Keratinocyte (primary cell): ENCODE measurements at regions not wholly inside any gene's neighbourhood (a gene's known extent, or its start where the extent isn't known, plus 50 kb on each side); places are given as distances from the start of the nearest gene placed in this dataset.

ENCODE experiments used
- DNase-seq: peaks from one replicate; pipeline ENCODE4 v3.0.0-alpha.2; 2011; ENCODE audit warnings: low read depth, missing footprints, low spot score
- FAIRE-seq: peaks from 2 replicates; lab custom pipeline; 2011; peaks lifted over from hg19 to GRCh38; lab: Jason Lieb, UNC
- H2AFZ ChIP-seq: 2 replicates; pipeline ENCODE4 v1.6.0; 2012; ENCODE audit warnings: low read length, control low read depth, inconsistent platforms; ENCODE audit not compliant: control insufficient read depth
- H3K27ac ChIP-seq: 2 replicates; pipeline ENCODE4 v1.5.1; 2011; ENCODE audit warnings: low read length; ENCODE audit not compliant: control insufficient read depth, insufficient read depth
- H3K27me3 ChIP-seq: 3 replicates; pipeline ENCODE4 v1.6.0; 2011; ENCODE audit warnings: low read length; ENCODE audit not compliant: control insufficient read depth, insufficient read depth; ENCODE audit errors: extremely low read depth
- H3K36me3 ChIP-seq, 2 experiments: 2 replicates in 1 of 2; 3 replicates in 1 of 2; pipeline ENCODE4 v1.5.1; 2011; ENCODE audit warnings: low read length in 2 of 2, mild to moderate bottlenecking in 1 of 2; ENCODE audit not compliant: control insufficient read depth in 2 of 2, insufficient read depth in 2 of 2; ENCODE audit errors: extremely low read depth in 1 of 2
- H3K4me1 ChIP-seq: 3 replicates; pipeline ENCODE4 v1.5.1; 2011; ENCODE audit warnings: low read length; ENCODE audit not compliant: control insufficient read depth, insufficient read depth; ENCODE audit errors: extremely low read depth
- H3K4me2 ChIP-seq: 3 replicates; pipeline ENCODE4 v1.6.0; 2011; ENCODE audit warnings: low read depth, low read length; ENCODE audit not compliant: control insufficient read depth, insufficient read depth; ENCODE audit errors: extremely low read depth
- H3K4me3 ChIP-seq, 3 experiments: fragments of 200-600 bp in 1 of 3; sonication (generic) in 1 of 3; 2 replicates in 2 of 3; 3 replicates in 1 of 3; pipeline ENCODE4 v1.5.1; 2011 to 2016; ENCODE audit warnings: low read length in 3 of 3, mild to moderate bottlenecking in 3 of 3, control low read depth in 2 of 3, inconsistent platforms in 1 of 3, low read depth in 1 of 3, mixed read lengths in 1 of 3, mixed run types in 1 of 3, moderate library complexity in 1 of 3; ENCODE audit not compliant: control insufficient read depth in 2 of 3, insufficient read depth in 2 of 3; ENCODE audit errors: extremely low read depth in 1 of 3
- H3K79me2 ChIP-seq: 2 replicates; pipeline ENCODE4 v1.6.0; 2012; ENCODE audit warnings: low read length; ENCODE audit not compliant: control insufficient read depth, insufficient read depth
- H3K9ac ChIP-seq: 3 replicates; pipeline ENCODE4 v1.6.0; 2011; ENCODE audit warnings: low read length; ENCODE audit not compliant: control insufficient read depth, insufficient read depth; ENCODE audit errors: extremely low read depth
- H3K9me1 ChIP-seq: 3 replicates; pipeline ENCODE4 v1.6.0; 2011; ENCODE audit warnings: low read length; ENCODE audit not compliant: control insufficient read depth, insufficient read depth; ENCODE audit errors: extremely low read depth
- H3K9me3 ChIP-seq: 2 replicates; pipeline ENCODE4 v1.5.1; 2012; ENCODE audit warnings: low read depth, low read length; ENCODE audit not compliant: control insufficient read depth
- H4K20me1 ChIP-seq: 3 replicates; pipeline ENCODE4 v1.6.0; 2011; ENCODE audit warnings: low read length; ENCODE audit not compliant: control insufficient read depth, insufficient read depth; ENCODE audit errors: extremely low read depth
- EZH2 ChIP-seq: IDR thresholded peaks from one replicate; pipeline ENCODE4 v1.6.1; 2012; ENCODE audit warnings: inconsistent platforms, mild to moderate bottlenecking, low read length, moderate library complexity
- dilution Hi-C: fragments of 300-500 bp; cut with MboI; formaldehyde crosslinking; loops from one replicate; pipeline ENCODE4 v1.7.0; 2020; ENCODE audit warnings: low sequenced_read_pairs; ENCODE audit not compliant: extremely low pct_ligation_motif_present
- TF ChIP-seq, protein P1 (sequence below), 3 experiments: IDR thresholded peaks in 1 of 3; conservative IDR thresholded peaks in 1 of 3; optimal IDR thresholded peaks in 1 of 3; 2 replicates in 2 of 3; 3 replicates in 1 of 3; pipeline versions ENCODE3 to v1.5.1; 2011; ENCODE audit warnings: low read length in 3 of 3, mild to moderate bottlenecking in 3 of 3, moderate library complexity in 2 of 3, control low read depth in 1 of 3, inconsistent platforms in 1 of 3; ENCODE audit not compliant: insufficient read depth in 2 of 3; ENCODE audit errors: extremely low read depth in 1 of 3

DNA sequence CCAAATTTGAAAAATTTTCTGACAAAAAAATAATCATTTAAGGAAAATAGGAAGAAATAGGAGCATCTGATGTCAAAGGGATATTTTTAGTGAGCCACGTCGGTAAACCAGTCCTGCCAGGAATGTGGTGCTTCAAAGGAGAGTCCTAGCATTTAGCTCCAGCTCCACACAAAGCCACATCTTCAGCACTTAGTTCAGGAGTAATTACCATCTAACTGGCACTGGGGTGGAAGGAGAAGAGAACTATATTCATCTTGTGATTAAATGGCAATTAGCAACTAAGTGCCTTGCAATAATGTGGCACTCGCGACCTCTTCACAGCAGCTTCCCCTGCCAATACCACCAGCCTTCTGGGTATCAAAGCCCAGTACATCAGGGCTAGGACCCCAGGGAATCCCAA, 409.1 kb downstream of the SETD4 start:
- no peak for TF ChIP-seq EZH2
- TF ChIP-seq, protein P1, sequence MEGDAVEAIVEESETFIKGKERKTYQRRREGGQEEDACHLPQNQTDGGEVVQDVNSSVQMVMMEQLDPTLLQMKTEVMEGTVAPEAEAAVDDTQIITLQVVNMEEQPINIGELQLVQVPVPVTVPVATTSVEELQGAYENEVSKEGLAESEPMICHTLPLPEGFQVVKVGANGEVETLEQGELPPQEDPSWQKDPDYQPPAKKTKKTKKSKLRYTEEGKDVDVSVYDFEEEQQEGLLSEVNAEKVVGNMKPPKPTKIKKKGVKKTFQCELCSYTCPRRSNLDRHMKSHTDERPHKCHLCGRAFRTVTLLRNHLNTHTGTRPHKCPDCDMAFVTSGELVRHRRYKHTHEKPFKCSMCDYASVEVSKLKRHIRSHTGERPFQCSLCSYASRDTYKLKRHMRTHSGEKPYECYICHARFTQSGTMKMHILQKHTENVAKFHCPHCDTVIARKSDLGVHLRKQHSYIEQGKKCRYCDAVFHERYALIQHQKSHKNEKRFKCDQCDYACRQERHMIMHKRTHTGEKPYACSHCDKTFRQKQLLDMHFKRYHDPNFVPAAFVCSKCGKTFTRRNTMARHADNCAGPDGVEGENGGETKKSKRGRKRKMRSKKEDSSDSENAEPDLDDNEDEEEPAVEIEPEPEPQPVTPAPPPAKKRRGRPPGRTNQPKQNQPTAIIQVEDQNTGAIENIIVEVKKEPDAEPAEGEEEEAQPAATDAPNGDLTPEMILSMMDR (optimal IDR thresholded peaks at IDR 0.05 in 1 of 3, IDR thresholded peaks at IDR 0.05 in 1 of 3, conservative IDR thresholded peaks at IDR 0.05 in 1 of 3; ENCODE audit: extremely low read depth in 1 of 3, insufficient read depth in 2 of 3, low read length in 3 of 3), result no peak
- H3K27me3 ChIP-seq, result no peaks in the 10 kb centered on the region
- no peak overlapping the region for H3K9ac ChIP-seq
- H3K79me2 ChIP-seq, result no peaks in the 10 kb centered on the region
- DNase-seq (no peak), FAIRE-seq (no peak)
- no peaks in the 10 kb centered on the region for H3K36me3 ChIP-seq
- no peak overlapping the region for H2AFZ ChIP-seq
- no peak overlapping the region for H3K4me3 ChIP-seq
- H3K4me2 ChIP-seq, result no peak overlapping the region
- no peaks in the 10 kb centered on the region for H3K9me3 ChIP-seq
- no peaks in the 10 kb centered on the region for H3K4me1 ChIP-seq
- H4K20me1 ChIP-seq, result no peaks in the 10 kb centered on the region
- H3K9me1 ChIP-seq, result no peaks in the 10 kb centered on the region
- no peak overlapping the region for H3K27ac ChIP-seq
- dilution Hi-C loops, result no loop called here

- Histone ChIP-seq H3K36me3 (no peaks in the 10 kb centered on the region), H3K4me3 (no peak overlapping the region), H2AFZ (no peak overlapping the region), H3K9ac (no peak overlapping the region), H4K20me1 (no peaks in the 10 kb centered on the region), H3K9me3 (no peaks in the 10 kb centered on the region), H3K4me1 (no peaks in the 10 kb centered on the region), H3K4me2 (no peak overlapping the region), H3K9me1 (no peaks in the 10 kb centered on the region), H3K79me2 (no peaks in the 10 kb centered on the region), H3K27me3 (no peaks in the 10 kb centered on the region), H3K27ac (no peak overlapping the region)
- dilution Hi-C loops, result no loop called here
- TF ChIP-seq, protein P1 (optimal IDR thresholded peaks at IDR 0.05 in 1 of 3, IDR thresholded peaks at IDR 0.05 in 1 of 3, conservative IDR thresholded peaks at IDR 0.05 in 1 of 3; ENCODE audit: extremely low read depth in 1 of 3, insufficient read depth in 2 of 3, low read length in 3 of 3), result no peak
- FAIRE-seq (peak; percentile 83), DNase-seq (no peak)
Observed at GRCh38 chr21:35649186-35649585, 411.1 kb downstream of the SETD4 start.
